Astrocyte (in vitro differentiated cells and primary cell): ENCODE measurements at regions not wholly inside any gene's neighbourhood (a gene's known extent, or its start where the extent isn't known, plus 50 kb on each side); places are given as distances from the start of the nearest gene placed in this dataset.
A peak's percentile ranks its signal among the peaks of the same experiment; 100 is the strongest.
"Not testable (repeated sequence)": the region's sequence is repeated elsewhere in the genome, so short reads cannot be mapped to it uniquely, and the experiment has no call there.

ENCODE experiments used
- DNase-seq: peaks from one replicate; pipeline ENCODE4 v3.0.0-alpha.2; 2010; ENCODE audit warnings: low read depth
- FAIRE-seq: peaks from 2 replicates; lab custom pipeline; 2011; peaks lifted over from hg19 to GRCh38; lab: Jason Lieb, UNC
- H2AFZ ChIP-seq: 2 replicates; pipeline ENCODE4 v1.6.0; 2012; ENCODE audit warnings: low read depth, low read length, inconsistent platforms
- H3K27ac ChIP-seq: 2 replicates; pipeline ENCODE4 v1.5.1; 2011; ENCODE audit warnings: low read depth, low read length, inconsistent platforms
- H3K27me3 ChIP-seq: 2 replicates; pipeline ENCODE4 v1.6.0; 2011; ENCODE audit warnings: low read length, inconsistent platforms; ENCODE audit not compliant: insufficient read depth
- H3K36me3 ChIP-seq: 2 replicates; pipeline ENCODE4 v1.5.1; 2011; ENCODE audit warnings: low read length, inconsistent platforms; ENCODE audit not compliant: insufficient read depth
- H3K4me1 ChIP-seq: 2 replicates; pipeline ENCODE4 v1.5.1; 2011; ENCODE audit warnings: low read length, inconsistent platforms; ENCODE audit not compliant: insufficient read depth
- H3K4me2 ChIP-seq: 2 replicates; pipeline ENCODE4 v1.6.0; 2012; ENCODE audit warnings: low read length, inconsistent platforms
- H3K4me3 ChIP-seq: 2 replicates; pipeline ENCODE4 v1.5.1; 2011; ENCODE audit warnings: low read depth, mild to moderate bottlenecking, low read length, inconsistent platforms; ENCODE audit not compliant: insufficient read depth
- H3K79me2 ChIP-seq: 2 replicates; pipeline ENCODE4 v1.6.0; 2012; ENCODE audit warnings: mild to moderate bottlenecking, low read length, inconsistent platforms; ENCODE audit not compliant: insufficient read depth
- H3K9ac ChIP-seq: 2 replicates; pipeline ENCODE4 v1.6.0; 2012; ENCODE audit warnings: mild to moderate bottlenecking, low read length, inconsistent platforms
- H3K9me3 ChIP-seq: 2 replicates; pipeline ENCODE4 v1.5.1; 2012; ENCODE audit warnings: low read depth, mild to moderate bottlenecking, low read length, inconsistent platforms; ENCODE audit not compliant: insufficient read depth
- H4K20me1 ChIP-seq: 2 replicates; pipeline ENCODE4 v1.6.0; 2012; ENCODE audit warnings: low read length, inconsistent platforms; ENCODE audit not compliant: insufficient read depth
- H3K27ac Mint-ChIP-seq: one replicate; pipeline ENCODE4 v1.8.0; 2021; ENCODE audit warnings: mild to moderate bottlenecking, mixed read lengths; ENCODE audit not compliant: unreplicated experiment
- H3K27me3 Mint-ChIP-seq: one replicate; pipeline ENCODE4 v1.8.0; 2021; ENCODE audit warnings: low read depth, mixed read lengths; ENCODE audit not compliant: unreplicated experiment
- H3K36me3 Mint-ChIP-seq: one replicate; pipeline ENCODE4 v1.8.0; 2021; ENCODE audit warnings: low read depth, mixed read lengths; ENCODE audit not compliant: unreplicated experiment
- H3K4me1 Mint-ChIP-seq: one replicate; pipeline ENCODE4 v1.8.0; 2021; ENCODE audit warnings: low read depth, mixed read lengths; ENCODE audit not compliant: unreplicated experiment
- H3K4me3 Mint-ChIP-seq: one replicate; pipeline ENCODE4 v1.8.0; 2021; ENCODE audit warnings: mild to moderate bottlenecking, moderate library complexity, mixed read lengths; ENCODE audit not compliant: unreplicated experiment
- H3K9me3 Mint-ChIP-seq: one replicate; pipeline ENCODE4 v1.8.0; 2021; ENCODE audit warnings: mild to moderate bottlenecking, mixed read lengths; ENCODE audit not compliant: unreplicated experiment
- CTCF ChIP-seq: IDR thresholded peaks from 2 replicates; pipeline ENCODE4 v1.5.1; 2011; ENCODE audit warnings: low read depth, mild to moderate bottlenecking, inconsistent platforms, low read length, moderate library complexity; ENCODE audit not compliant: insufficient read depth
- EZH2 ChIP-seq: IDR thresholded peaks from 2 replicates; pipeline ENCODE4 v1.6.1; 2012; ENCODE audit warnings: mild to moderate bottlenecking, low read length, inconsistent platforms; ENCODE audit not compliant: insufficient read depth

GRCh38 chr3:110686701-110687100 is 384.9 kb upstream of the NECTIN3 start:
- no peaks in the 10 kb centered on the region for H3K4me1 ChIP-seq
- no peaks in the 10 kb centered on the region for H4K20me1 ChIP-seq
- H3K79me2 ChIP-seq = no peaks in the 10 kb centered on the region
- H3K36me3 Mint-ChIP-seq = peaks cover 2% of the 10 kb centered on the region
- H3K27ac Mint-ChIP-seq = no peak overlapping the region
- no peaks in the 10 kb centered on the region for H3K27me3 ChIP-seq
- no peak overlapping the region for H3K27ac ChIP-seq
- FAIRE-seq (no peak), DNase-seq (no peak)
- no peak overlapping the region for H3K4me3 Mint-ChIP-seq
- TF ChIP-seq EZH2 = no peak
- TF ChIP-seq CTCF = no peak
- H3K36me3 ChIP-seq = no peaks in the 10 kb centered on the region
- no peaks in the 10 kb centered on the region for H3K9me3 Mint-ChIP-seq
- H3K4me2 ChIP-seq = no peak overlapping the region
- H2AFZ ChIP-seq = no peak overlapping the region
- peaks cover 4% of the 10 kb centered on the region for H3K4me1 Mint-ChIP-seq
- H3K9me3 ChIP-seq = no peaks in the 10 kb centered on the region
- H3K27me3 Mint-ChIP-seq = no peaks in the 10 kb centered on the region
- no peak overlapping the region for H3K9ac ChIP-seq
- no peak overlapping the region for H3K4me3 ChIP-seq

- TF ChIP-seq EZH2 (no peak), CTCF (no peak)
- peak; percentile 37 for FAIRE-seq
- Histone ChIP-seq H3K4me2 (no peak overlapping the region), H3K9me3 (no peaks in the 10 kb centered on the region), H3K27ac (no peak overlapping the region), H3K79me2 (no peaks in the 10 kb centered on the region), H3K36me3 (no peaks in the 10 kb centered on the region), H4K20me1 (no peaks in the 10 kb centered on the region), H3K4me3 (no peak overlapping the region), H2AFZ (no peak overlapping the region), H3K4me1 (no peaks in the 10 kb centered on the region), H3K9ac (no peak overlapping the region), H3K27me3 (no peaks in the 10 kb centered on the region)
- Mint-ChIP-seq H3K27me3 (no peaks in the 10 kb centered on the region), H3K27ac (no peak overlapping the region), H3K4me3 (no peak overlapping the region), H3K4me1 (peaks cover 4% of the 10 kb centered on the region), H3K9me3 (no peaks in the 10 kb centered on the region), H3K36me3 (peaks cover 2% of the 10 kb centered on the region)
- no peak for DNase-seq
Observed at GRCh38 chr3:110687138-110687537, 384.5 kb upstream of the NECTIN3 start.

GRCh38 chr3:110697961-110698360 is 373.7 kb upstream of the NECTIN3 start:
- Mint-ChIP-seq H3K27ac (no peak overlapping the region), H3K36me3 (no peaks in the 10 kb centered on the region), H3K27me3 (no peaks in the 10 kb centered on the region), H3K4me3 (no peak overlapping the region), H3K9me3 (peaks cover 5% of the 10 kb centered on the region), H3K4me1 (peaks cover 5% of the 10 kb centered on the region)
- no peak overlapping the region for H3K9ac ChIP-seq
- no peak overlapping the region for H3K4me3 ChIP-seq
- no peaks in the 10 kb centered on the region for H3K27me3 ChIP-seq
- no peak overlapping the region for H3K4me2 ChIP-seq
- DNase-seq = no peak
- H2AFZ ChIP-seq = no peak overlapping the region
- FAIRE-seq = no peak
- no peaks in the 10 kb centered on the region for H4K20me1 ChIP-seq
- no peak overlapping the region for H3K27ac ChIP-seq
- H3K79me2 ChIP-seq = no peaks in the 10 kb centered on the region
- no peaks in the 10 kb centered on the region for H3K36me3 ChIP-seq
- no peaks in the 10 kb centered on the region for H3K4me1 ChIP-seq
- H3K9me3 ChIP-seq = no peaks in the 10 kb centered on the region
- TF ChIP-seq EZH2 = no peak

- H3K4me3 ChIP-seq, H3K4me1 Mint-ChIP-seq, H3K79me2 ChIP-seq, H4K20me1 ChIP-seq, H3K4me2 ChIP-seq, H3K4me3 Mint-ChIP-seq, DNase-seq, H3K27ac ChIP-seq, H3K9me3 Mint-ChIP-seq, H2AFZ ChIP-seq, FAIRE-seq, H3K27me3 Mint-ChIP-seq, H3K4me1 ChIP-seq, H3K36me3 ChIP-seq, H3K9me3 ChIP-seq, H3K36me3 Mint-ChIP-seq, H3K27ac Mint-ChIP-seq, H3K9ac ChIP-seq, H3K27me3 ChIP-seq: not testable (repeated sequence)
Observed at GRCh38 chr3:110704332-110704731, 367.3 kb upstream of the NECTIN3 start.
